OCI-LY1 (cell line): ENCODE measurements at regions not wholly inside any gene's neighbourhood (a gene's known extent, or its start where the extent isn't known, plus 50 kb on each side); places are given as distances from the start of the nearest gene placed in this dataset.

Source experiments
- H2AFZ ChIP-seq: fragments of 200-600 bp; sonication (generic), shearing (Covaris generic); 2 replicates; pipeline ENCODE4 v1.6.0; 2014; ENCODE audit warnings: antibody characterized with exemption, mild to moderate bottlenecking, low read length
- H3F3A ChIP-seq: fragments of 200-600 bp; sonication (generic), shearing (Covaris generic); 2 replicates; pipeline ENCODE4 v1.6.0; 2014; ENCODE audit warnings: mild to moderate bottlenecking, antibody characterized with exemption, low read length, moderate library complexity; ENCODE audit not compliant: insufficient read depth
- H3K27ac ChIP-seq: fragments of 200-600 bp; sonication (generic); 2 replicates; pipeline ENCODE4 v1.5.1; 2014; ENCODE audit warnings: low read length, mixed run types, mild to moderate bottlenecking, low read depth; ENCODE audit not compliant: poor library complexity, severe bottlenecking
- H3K27me3 ChIP-seq: fragments of 200-600 bp; sonication (generic); 2 replicates; pipeline ENCODE4 v1.6.0; 2014; ENCODE audit warnings: antibody characterized with exemption, mild to moderate bottlenecking, low read length, moderate library complexity; ENCODE audit not compliant: insufficient read depth
- H3K36me3 ChIP-seq: fragments of 200-600 bp; sonication (generic); 2 replicates; pipeline ENCODE4 v1.6.1; 2014; ENCODE audit warnings: mild to moderate bottlenecking, antibody characterized with exemption, low read length, moderate library complexity, mixed read lengths; ENCODE audit not compliant: insufficient read depth
- H3K4me1 ChIP-seq: fragments of 200-600 bp; sonication (generic); 2 replicates; pipeline ENCODE4 v1.5.1; 2014; ENCODE audit warnings: mild to moderate bottlenecking, low read length, moderate library complexity; ENCODE audit not compliant: insufficient read depth, severe bottlenecking
- H3K4me2 ChIP-seq: fragments of 200-600 bp; sonication (generic), shearing (Covaris generic); 2 replicates; pipeline ENCODE4 v1.6.1; 2014; ENCODE audit warnings: low read length
- H3K4me3 ChIP-seq: fragments of 200-600 bp; sonication (generic); 2 replicates; pipeline ENCODE4 v1.5.1; 2014; ENCODE audit warnings: low read length, low read depth, mild to moderate bottlenecking, mixed read lengths; ENCODE audit not compliant: poor library complexity, severe bottlenecking
- H3K79me2 ChIP-seq: fragments of 200-600 bp; shearing (Covaris generic); 2 replicates; pipeline ENCODE4 v1.6.1; 2016; ENCODE audit warnings: mixed run types, low read length, mixed read lengths; ENCODE audit not compliant: insufficient read depth
- H3K9ac ChIP-seq: fragments of 200-600 bp; sonication (generic), shearing (Covaris generic); 2 replicates; pipeline ENCODE4 v1.6.1; 2014; ENCODE audit warnings: mild to moderate bottlenecking, low read length, mixed read lengths
- H3K9me2 ChIP-seq: fragments of 200-600 bp; sonication (generic), shearing (Covaris generic); 2 replicates; pipeline ENCODE4 v1.6.1; 2014; ENCODE audit warnings: low read depth, mild to moderate bottlenecking, low read length, mixed read lengths
- H3K9me3 ChIP-seq: fragments of 200-600 bp; shearing (Covaris generic); 2 replicates; pipeline ENCODE4 v1.6.1; 2014; ENCODE audit warnings: low read length, mixed read lengths
- H4K20me1 ChIP-seq: fragments of 200-600 bp; sonication (generic), shearing (Covaris generic); 2 replicates; pipeline ENCODE4 v1.6.0; 2016; ENCODE audit warnings: mild to moderate bottlenecking, low read length; ENCODE audit not compliant: insufficient read depth
- EZH2 ChIP-seq: fragments of 200-600 bp; sonication (generic), shearing (Covaris generic); IDR thresholded peaks from 2 replicates; pipeline ENCODE4 v1.8.0; 2017; ENCODE audit warnings: borderline replicate concordance, mixed run types, mild to moderate bottlenecking, antibody characterized with exemption, low read length, moderate library complexity, mixed read lengths
- TF ChIP-seq, protein P1 (sequence below): fragments of 200-600 bp; sonication (generic), shearing (Covaris generic); IDR thresholded peaks from 2 replicates; pipeline ENCODE4 v1.5.1; 2017; ENCODE audit warnings: mild to moderate bottlenecking, antibody characterized with exemption, low read length, moderate library complexity, mixed read lengths

DNA sequence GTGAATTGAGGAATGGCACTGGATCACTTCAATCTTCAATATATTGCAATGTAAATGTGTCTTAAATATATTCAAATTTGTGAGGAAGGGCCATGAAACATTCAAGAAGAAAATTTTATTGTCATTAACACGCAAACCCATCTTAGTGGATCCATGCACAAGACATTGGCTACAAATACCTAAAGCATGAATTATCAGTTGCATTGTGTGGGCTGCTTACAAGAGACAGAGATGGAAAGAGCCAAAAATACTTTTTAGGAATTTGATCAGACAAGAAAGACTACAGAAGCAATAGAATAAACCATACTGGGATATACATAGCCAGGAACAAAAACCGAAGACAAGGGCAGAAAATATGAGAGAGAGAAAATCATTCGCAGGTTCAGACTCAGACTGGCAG lies 616.2 kb upstream of the GRIA3 start:
- TF ChIP-seq EZH2, result no peak
- TF ChIP-seq, protein P1, sequence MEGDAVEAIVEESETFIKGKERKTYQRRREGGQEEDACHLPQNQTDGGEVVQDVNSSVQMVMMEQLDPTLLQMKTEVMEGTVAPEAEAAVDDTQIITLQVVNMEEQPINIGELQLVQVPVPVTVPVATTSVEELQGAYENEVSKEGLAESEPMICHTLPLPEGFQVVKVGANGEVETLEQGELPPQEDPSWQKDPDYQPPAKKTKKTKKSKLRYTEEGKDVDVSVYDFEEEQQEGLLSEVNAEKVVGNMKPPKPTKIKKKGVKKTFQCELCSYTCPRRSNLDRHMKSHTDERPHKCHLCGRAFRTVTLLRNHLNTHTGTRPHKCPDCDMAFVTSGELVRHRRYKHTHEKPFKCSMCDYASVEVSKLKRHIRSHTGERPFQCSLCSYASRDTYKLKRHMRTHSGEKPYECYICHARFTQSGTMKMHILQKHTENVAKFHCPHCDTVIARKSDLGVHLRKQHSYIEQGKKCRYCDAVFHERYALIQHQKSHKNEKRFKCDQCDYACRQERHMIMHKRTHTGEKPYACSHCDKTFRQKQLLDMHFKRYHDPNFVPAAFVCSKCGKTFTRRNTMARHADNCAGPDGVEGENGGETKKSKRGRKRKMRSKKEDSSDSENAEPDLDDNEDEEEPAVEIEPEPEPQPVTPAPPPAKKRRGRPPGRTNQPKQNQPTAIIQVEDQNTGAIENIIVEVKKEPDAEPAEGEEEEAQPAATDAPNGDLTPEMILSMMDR, result no peak
- Histone ChIP-seq H3F3A (no peaks in the 10 kb centered on the region), H2AFZ (no peak overlapping the region), H3K9ac (no peak overlapping the region), H3K4me2 (no peak overlapping the region), H3K36me3 (no peaks in the 10 kb centered on the region), H3K4me3 (no peak overlapping the region), H3K27ac (no peak overlapping the region), H3K9me2 (no peaks in the 10 kb centered on the region), H3K79me2 (no peaks in the 10 kb centered on the region), H3K9me3 (no peaks in the 10 kb centered on the region), H3K4me1 (no peaks in the 10 kb centered on the region), H3K27me3 (no peaks in the 10 kb centered on the region), H4K20me1 (no peaks in the 10 kb centered on the region)

DNA sequence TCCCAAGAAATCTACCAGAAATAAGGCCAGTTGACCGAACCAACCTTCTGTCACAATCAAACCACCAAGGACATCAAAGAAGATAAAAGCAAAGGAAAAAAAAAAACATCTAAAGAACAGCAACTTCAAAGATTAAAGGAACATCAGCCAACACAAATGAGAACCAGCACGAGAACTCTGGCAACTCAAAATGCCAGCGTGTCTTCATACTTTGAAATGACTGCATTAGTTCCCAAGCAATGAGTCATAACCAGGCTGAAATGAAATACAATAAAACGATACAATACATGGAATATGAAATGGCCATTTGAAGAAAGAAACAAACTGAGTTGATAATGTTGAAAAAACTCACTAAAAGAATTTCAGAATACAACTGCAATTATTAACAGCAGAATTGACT lies 611.6 kb upstream of the GRIA3 start:
- no peaks in the 10 kb centered on the region for H3K9me2 ChIP-seq
- H3F3A ChIP-seq, result no peaks in the 10 kb centered on the region
- no peaks in the 10 kb centered on the region for H3K4me1 ChIP-seq
- H2AFZ ChIP-seq, result no peak overlapping the region
- H3K4me2 ChIP-seq, result no peak overlapping the region
- H3K27ac ChIP-seq, result no peak overlapping the region
- H3K79me2 ChIP-seq, result no peaks in the 10 kb centered on the region
- H3K9ac ChIP-seq, result no peak overlapping the region
- no peaks in the 10 kb centered on the region for H3K9me3 ChIP-seq
- no peak for TF ChIP-seq EZH2
- TF ChIP-seq, protein P1, result no peak
- H3K27me3 ChIP-seq, result no peaks in the 10 kb centered on the region
- H4K20me1 ChIP-seq, result no peaks in the 10 kb centered on the region
- no peak overlapping the region for H3K4me3 ChIP-seq
- H3K36me3 ChIP-seq, result no peaks in the 10 kb centered on the region

DNA sequence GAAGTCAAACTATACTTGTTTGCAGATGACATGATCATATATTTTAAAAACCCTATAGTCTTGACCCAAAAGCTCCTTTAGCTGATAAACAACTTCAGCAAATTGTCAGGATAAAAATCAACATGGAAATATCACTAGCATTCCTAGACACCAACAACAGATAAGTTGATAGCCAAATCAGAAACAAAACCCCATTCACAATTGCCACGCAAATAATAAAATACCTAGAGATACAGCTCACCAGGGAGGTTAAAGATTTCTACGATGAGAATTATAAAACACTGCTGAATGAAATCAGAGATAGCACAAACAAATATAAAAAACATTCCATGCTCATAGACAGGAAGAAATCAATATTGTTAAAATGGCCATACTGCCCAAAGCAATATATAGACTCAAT lies 605.0 kb upstream of the GRIA3 start:
- Histone ChIP-seq H3K36me3 (no peaks in the 10 kb centered on the region), H2AFZ (no peak overlapping the region), H3K9me2 (no peaks in the 10 kb centered on the region), H4K20me1 (no peaks in the 10 kb centered on the region), H3K79me2 (no peaks in the 10 kb centered on the region), H3K4me1 (no peaks in the 10 kb centered on the region), H3K27ac (no peak overlapping the region), H3K9me3 (no peaks in the 10 kb centered on the region), H3F3A (no peaks in the 10 kb centered on the region), H3K4me2 (no peak overlapping the region), H3K27me3 (no peaks in the 10 kb centered on the region), H3K4me3 (no peak overlapping the region), H3K9ac (no peak overlapping the region)
- TF ChIP-seq EZH2, result no peak
- TF ChIP-seq, protein P1, result no peak
